ENCODE measurements at regions not wholly inside any gene's neighbourhood (a gene's known extent, or its start where the extent isn't known, plus 50 kb on each side); places are given as distances from the start of the nearest gene placed in this dataset.
"Not testable (repeated sequence)": the region's sequence is repeated elsewhere in the genome, so short reads cannot be mapped to it uniquely, and the experiment has no call there.

DNA sequence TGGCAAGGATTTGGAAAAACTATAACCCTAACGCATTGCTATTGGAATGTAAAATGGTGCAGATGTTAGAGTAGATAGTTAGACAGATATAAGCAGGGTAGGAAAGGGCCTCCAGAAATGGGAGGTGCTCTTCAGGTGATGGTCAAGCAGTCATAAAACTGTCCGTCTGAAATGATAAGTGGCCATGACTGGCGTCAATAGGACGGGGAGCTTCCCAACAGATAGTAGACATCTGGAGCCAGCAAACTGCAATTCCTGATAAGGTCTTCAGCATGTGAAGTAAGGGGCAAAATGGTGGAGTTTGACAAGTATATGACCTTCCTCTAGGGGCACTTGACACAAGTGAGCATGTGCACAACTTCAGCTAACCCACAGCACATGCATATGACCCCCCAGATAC is 250.4 kb downstream of the MAGEB5 start:
- Histone ChIP-seq H3K9me3 (ENCODE audit: low read length) (no peaks in the 10 kb centered on the region), H3K9me2 (ENCODE audit: low read depth, low read length) (no peaks in the 10 kb centered on the region), H3F3A (ENCODE audit: insufficient read depth, low read length) (no peaks in the 10 kb centered on the region), H3K4me1 (ENCODE audit: insufficient read depth, low read length, severe bottlenecking) (no peaks in the 10 kb centered on the region), H3K9ac (ENCODE audit: low read length) (no peak overlapping the region), H3K36me3 (ENCODE audit: insufficient read depth, low read length) (no peaks in the 10 kb centered on the region), H3K79me2 (ENCODE audit: insufficient read depth, low read length) (no peaks in the 10 kb centered on the region), H2AFZ (ENCODE audit: low read length) (no peak overlapping the region), H3K27me3 (ENCODE audit: insufficient read depth, low read length) (no peaks in the 10 kb centered on the region), H3K4me2 (ENCODE audit: low read length) (no peak overlapping the region), H3K4me3 (ENCODE audit: low read depth, low read length, poor library complexity, severe bottlenecking) (no peak overlapping the region), H4K20me1 (ENCODE audit: insufficient read depth, low read length) (no peaks in the 10 kb centered on the region), H3K27ac (ENCODE audit: low read depth, low read length, poor library complexity, severe bottlenecking) (no peak overlapping the region)
- TF ChIP-seq, protein P1, sequence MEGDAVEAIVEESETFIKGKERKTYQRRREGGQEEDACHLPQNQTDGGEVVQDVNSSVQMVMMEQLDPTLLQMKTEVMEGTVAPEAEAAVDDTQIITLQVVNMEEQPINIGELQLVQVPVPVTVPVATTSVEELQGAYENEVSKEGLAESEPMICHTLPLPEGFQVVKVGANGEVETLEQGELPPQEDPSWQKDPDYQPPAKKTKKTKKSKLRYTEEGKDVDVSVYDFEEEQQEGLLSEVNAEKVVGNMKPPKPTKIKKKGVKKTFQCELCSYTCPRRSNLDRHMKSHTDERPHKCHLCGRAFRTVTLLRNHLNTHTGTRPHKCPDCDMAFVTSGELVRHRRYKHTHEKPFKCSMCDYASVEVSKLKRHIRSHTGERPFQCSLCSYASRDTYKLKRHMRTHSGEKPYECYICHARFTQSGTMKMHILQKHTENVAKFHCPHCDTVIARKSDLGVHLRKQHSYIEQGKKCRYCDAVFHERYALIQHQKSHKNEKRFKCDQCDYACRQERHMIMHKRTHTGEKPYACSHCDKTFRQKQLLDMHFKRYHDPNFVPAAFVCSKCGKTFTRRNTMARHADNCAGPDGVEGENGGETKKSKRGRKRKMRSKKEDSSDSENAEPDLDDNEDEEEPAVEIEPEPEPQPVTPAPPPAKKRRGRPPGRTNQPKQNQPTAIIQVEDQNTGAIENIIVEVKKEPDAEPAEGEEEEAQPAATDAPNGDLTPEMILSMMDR (IDR thresholded peaks at IDR 0.05; ENCODE audit: low read length): no peak
- TF ChIP-seq EZH2 (IDR thresholded peaks at IDR 0.05; ENCODE audit: borderline replicate concordance, low read length): no peak

DNA sequence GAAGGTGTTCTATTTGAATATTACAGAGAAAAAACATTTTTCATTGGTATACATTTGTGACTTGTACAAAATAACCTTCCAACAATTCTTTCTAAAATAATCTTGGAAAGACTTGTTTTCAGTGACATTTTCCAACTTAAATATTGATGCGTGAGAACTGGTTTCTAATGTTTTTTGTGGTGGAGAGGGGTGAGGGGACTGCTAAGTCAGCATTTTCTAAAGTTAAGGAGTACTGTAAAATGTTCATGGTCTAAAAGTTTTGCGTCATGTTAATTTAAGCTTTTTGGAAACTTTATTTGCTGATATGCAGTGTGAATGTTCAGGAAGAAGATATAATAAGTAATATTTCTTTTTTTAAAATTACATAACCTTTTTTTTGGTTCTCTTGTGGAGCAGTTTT is 229.3 kb downstream of the MAGEB5 start:
- Histone ChIP-seq H3K27me3 (ENCODE audit: insufficient read depth, low read length) (no peaks in the 10 kb centered on the region), H3K27ac (ENCODE audit: low read depth, low read length, poor library complexity, severe bottlenecking) (no peak overlapping the region), H3K4me1 (ENCODE audit: insufficient read depth, low read length, severe bottlenecking) (no peaks in the 10 kb centered on the region), H3K4me2 (ENCODE audit: low read length) (no peak overlapping the region), H3K4me3 (ENCODE audit: low read depth, low read length, poor library complexity, severe bottlenecking) (no peak overlapping the region), H3K79me2 (ENCODE audit: insufficient read depth, low read length) (no peaks in the 10 kb centered on the region), H3F3A (ENCODE audit: insufficient read depth, low read length) (no peaks in the 10 kb centered on the region), H3K9me3 (ENCODE audit: low read length) (no peaks in the 10 kb centered on the region), H4K20me1 (ENCODE audit: insufficient read depth, low read length) (no peaks in the 10 kb centered on the region), H3K9me2 (ENCODE audit: low read depth, low read length) (no peaks in the 10 kb centered on the region), H2AFZ (ENCODE audit: low read length) (no peak overlapping the region), H3K9ac (ENCODE audit: low read length) (no peak overlapping the region), H3K36me3 (ENCODE audit: insufficient read depth, low read length) (no peaks in the 10 kb centered on the region)
- TF ChIP-seq, protein P1 (IDR thresholded peaks at IDR 0.05; ENCODE audit: low read length): no peak
- no peak for TF ChIP-seq EZH2 (IDR thresholded peaks at IDR 0.05; ENCODE audit: borderline replicate concordance, low read length)

GRCh38 chrX:26444417-26444816 is 228.4 kb downstream of the MAGEB5 start:
- H3K9me2 ChIP-seq (ENCODE audit: low read depth, low read length); H3F3A ChIP-seq (ENCODE audit: insufficient read depth, low read length); H3K27me3 ChIP-seq (ENCODE audit: insufficient read depth, low read length); H3K27ac ChIP-seq (ENCODE audit: low read depth, low read length, poor library complexity, severe bottlenecking); H2AFZ ChIP-seq (ENCODE audit: low read length); H4K20me1 ChIP-seq (ENCODE audit: insufficient read depth, low read length); H3K9ac ChIP-seq (ENCODE audit: low read length); H3K4me1 ChIP-seq (ENCODE audit: insufficient read depth, low read length, severe bottlenecking); H3K79me2 ChIP-seq (ENCODE audit: insufficient read depth, low read length); H3K9me3 ChIP-seq (ENCODE audit: low read length); H3K4me2 ChIP-seq (ENCODE audit: low read length); H3K4me3 ChIP-seq (ENCODE audit: low read depth, low read length, poor library complexity, severe bottlenecking); H3K36me3 ChIP-seq (ENCODE audit: insufficient read depth, low read length): not testable (repeated sequence)

- Histone ChIP-seq H3K9me3 (ENCODE audit: low read length) (no peaks in the 10 kb centered on the region), H3K9me2 (ENCODE audit: low read depth, low read length) (no peaks in the 10 kb centered on the region), H4K20me1 (ENCODE audit: insufficient read depth, low read length) (no peaks in the 10 kb centered on the region), H3F3A (ENCODE audit: insufficient read depth, low read length) (no peaks in the 10 kb centered on the region), H3K36me3 (ENCODE audit: insufficient read depth, low read length) (no peaks in the 10 kb centered on the region), H3K4me2 (ENCODE audit: low read length) (no peak overlapping the region), H3K27ac (ENCODE audit: low read depth, low read length, poor library complexity, severe bottlenecking) (no peak overlapping the region), H3K27me3 (ENCODE audit: insufficient read depth, low read length) (no peaks in the 10 kb centered on the region), H2AFZ (ENCODE audit: low read length) (no peak overlapping the region), H3K4me1 (ENCODE audit: insufficient read depth, low read length, severe bottlenecking) (no peaks in the 10 kb centered on the region), H3K9ac (ENCODE audit: low read length) (no peak overlapping the region), H3K4me3 (ENCODE audit: low read depth, low read length, poor library complexity, severe bottlenecking) (no peak overlapping the region), H3K79me2 (ENCODE audit: insufficient read depth, low read length) (no peaks in the 10 kb centered on the region)
- TF ChIP-seq, protein P1 (IDR thresholded peaks at IDR 0.05; ENCODE audit: low read length): no peak
These were observed 226.4 kb downstream of the MAGEB5 start for GRCh38 chrX:26442340-26442739.

All from OCI-LY1 (cell line).